PC-3 (cell line): ENCODE measurements at regions not wholly inside any gene's neighbourhood (a gene's known extent, or its start where the extent isn't known, plus 50 kb on each side); places are given as distances from the start of the nearest gene placed in this dataset.

ENCODE experiments used
- ATAC-seq: fragments of 200-7000 bp; cut with Tn5 transposase; 2 replicates; pipeline ENCODE4 v1.9.1; 2020; ENCODE audit warnings: mild to moderate bottlenecking, moderate library complexity
- BruUV-seq: library from RNA; stranded (reverse); fragments of 400-500 nt; replicated peaks from 2 replicates; lab custom pipeline; 2021; lab: Mats Ljungman, UMichigan
- CTCF ChIA-PET: fragments of 300-600 bp; sonication (Branson Sonifier 250); formaldehyde crosslinking; loops from one replicate; lab custom pipeline; 2022; ENCODE audit warnings: antibody characterized with exemption; lab: Charles Lee
- POLR2A ChIA-PET: fragments of 300-600 bp; sonication (Branson Sonifier 250); formaldehyde crosslinking; loops from one replicate; lab custom pipeline; 2022; ENCODE audit warnings: antibody characterized with exemption; ENCODE audit not compliant: unreplicated experiment; lab: Charles Lee
- DNase-seq: peaks from one replicate; pipeline ENCODE4 v3.0.0-alpha.2; 2015
- H2AFZ ChIP-seq: fragments of 300-600 bp; sonication (generic); 2 replicates; pipeline ENCODE4 v1.6.0; 2016; ENCODE audit warnings: antibody characterized with exemption, low read length
- H3F3A ChIP-seq: fragments of 300-600 bp; sonication (generic); one replicate; pipeline ENCODE4 v1.6.0; 2017; ENCODE audit warnings: antibody characterized with exemption, low read length, control low read depth, mild to moderate bottlenecking; ENCODE audit not compliant: unreplicated experiment
- H3K27ac ChIP-seq: fragments of 300-600 bp; sonication (generic); 2 replicates; pipeline ENCODE4 v1.5.1; 2016; ENCODE audit warnings: mild to moderate bottlenecking, low read length
- H3K27me3 ChIP-seq: fragments of 300-600 bp; sonication (generic); 2 replicates; pipeline ENCODE4 v1.6.1; 2016; ENCODE audit warnings: low read length, mixed read lengths
- H3K36me3 ChIP-seq: fragments of 300-600 bp; sonication (generic); 2 replicates; pipeline ENCODE4 v1.6.1; 2016; ENCODE audit warnings: low read depth, mixed run types, low read length, mixed read lengths
- H3K4me1 ChIP-seq: fragments of 300-600 bp; sonication (generic); 2 replicates; pipeline ENCODE4 v1.5.1; 2016; ENCODE audit warnings: low read length; ENCODE audit not compliant: insufficient read depth
- H3K4me2 ChIP-seq: fragments of 300-600 bp; sonication (generic); 2 replicates; pipeline ENCODE4 v1.6.0; 2016; ENCODE audit warnings: low read length
- H3K4me3 ChIP-seq: fragments of 300-600 bp; sonication (generic); 2 replicates; pipeline ENCODE4 v1.5.1; 2016; ENCODE audit warnings: mild to moderate bottlenecking, low read length, mixed read lengths
- H3K79me2 ChIP-seq: fragments of 300-600 bp; sonication (generic); 2 replicates; pipeline ENCODE4 v1.6.1; 2017; ENCODE audit warnings: low read length, mixed read lengths
- H3K9ac ChIP-seq: fragments of 300-600 bp; sonication (generic); 2 replicates; pipeline ENCODE4 v1.6.0; 2016; ENCODE audit warnings: mild to moderate bottlenecking, low read length
- H3K9me2 ChIP-seq: fragments of 300-600 bp; sonication (generic); replicated peaks from 2 replicates; pipeline ENCODE4 v1.6.1; 2016; ENCODE audit warnings: mixed run types, low read length, mixed read lengths
- H3K9me3 ChIP-seq: fragments of 300-600 bp; sonication (generic); 2 replicates; pipeline ENCODE4 v1.6.1; 2016; ENCODE audit warnings: low read length, mixed read lengths
- H4K20me1 ChIP-seq: fragments of 300-600 bp; sonication (generic); 2 replicates; pipeline ENCODE4 v1.6.1; 2016; ENCODE audit warnings: low read length, mixed read lengths
- EZH2 ChIP-seq: fragments of 300-600 bp; sonication (generic); IDR thresholded peaks from one replicate; pipeline ENCODE4 v1.6.1; 2017; ENCODE audit warnings: antibody characterized with exemption, mild to moderate bottlenecking, low read length; ENCODE audit not compliant: unreplicated experiment
- EZH2phosphoT487 ChIP-seq: fragments of 300-600 bp; sonication (generic); IDR thresholded peaks from 2 replicates; pipeline ENCODE4 v1.6.1; 2018; ENCODE audit warnings: mild to moderate bottlenecking, antibody characterized with exemption, low read length, borderline replicate concordance
- intact Hi-C: fragments of 100-400 bp; cut with micrococcal nuclease; formaldehyde crosslinking; loops from 2 replicates; pipeline ENCODE4 v1.9.0; 2023
- TF ChIP-seq, protein P1 (sequence below): fragments of 300-600 bp; sonication (generic); conservative IDR thresholded peaks from 2 replicates; pipeline ENCODE4 v1.5.1; 2017; ENCODE audit warnings: antibody characterized with exemption, low read depth, mild to moderate bottlenecking, low read length

DNA sequence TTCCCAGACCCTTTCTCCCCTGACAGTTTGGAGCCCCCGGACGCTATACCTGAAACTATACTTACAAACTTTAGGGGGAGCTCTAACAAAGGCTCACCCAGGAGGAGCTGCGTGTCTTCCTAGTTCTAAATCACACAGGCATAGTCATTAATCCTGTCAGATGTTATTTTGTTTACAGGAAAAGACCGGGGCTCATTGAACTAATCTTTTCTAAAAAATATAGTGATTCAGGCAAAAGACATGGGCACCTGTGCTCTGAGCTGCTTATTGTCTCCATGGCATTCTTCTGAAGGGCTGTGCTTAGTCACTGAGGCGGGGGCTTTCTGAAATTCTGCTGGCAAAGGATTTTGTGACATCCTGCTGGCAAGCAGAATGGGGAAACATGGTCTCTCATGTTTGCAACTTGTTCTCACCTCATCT lies 1577.0 kb downstream of the NCAM2 start:
- H2AFZ ChIP-seq, result peak overlapping the region; percentile 86
- H3K79me2 ChIP-seq, result no peaks in the 10 kb centered on the region
- H3F3A ChIP-seq, result no peaks in the 10 kb centered on the region
- peak overlapping the region; percentile 57 for H3K4me2 ChIP-seq
- ATAC-seq (peak; percentile 85), DNase-seq (peak; percentile 47)
- H3K4me1 ChIP-seq, result no peaks in the 10 kb centered on the region
- H3K4me3 ChIP-seq, result peak overlapping the region; percentile 43
- CTCF ChIA-PET, result interaction anchor here (0.5 to 1.0 kb wide), 5 partner anchors 42 to 443 kb away, joined by 3 to 4 read pairs (median 3); no protein-coding TSS in a partner anchor
- 0 out of 2 replicates have a peak overlapping the region, but pooled peaks have one; percentile 0 for H3K9ac ChIP-seq
- H3K36me3 ChIP-seq, result no peaks in the 10 kb centered on the region
- H4K20me1 ChIP-seq, result no peaks in the 10 kb centered on the region
- H3K27me3 ChIP-seq, result no peaks in the 10 kb centered on the region
- no peaks in the 10 kb centered on the region for H3K9me3 ChIP-seq
- POLR2A ChIA-PET, result no interaction called here
- TF ChIP-seq, protein P1, sequence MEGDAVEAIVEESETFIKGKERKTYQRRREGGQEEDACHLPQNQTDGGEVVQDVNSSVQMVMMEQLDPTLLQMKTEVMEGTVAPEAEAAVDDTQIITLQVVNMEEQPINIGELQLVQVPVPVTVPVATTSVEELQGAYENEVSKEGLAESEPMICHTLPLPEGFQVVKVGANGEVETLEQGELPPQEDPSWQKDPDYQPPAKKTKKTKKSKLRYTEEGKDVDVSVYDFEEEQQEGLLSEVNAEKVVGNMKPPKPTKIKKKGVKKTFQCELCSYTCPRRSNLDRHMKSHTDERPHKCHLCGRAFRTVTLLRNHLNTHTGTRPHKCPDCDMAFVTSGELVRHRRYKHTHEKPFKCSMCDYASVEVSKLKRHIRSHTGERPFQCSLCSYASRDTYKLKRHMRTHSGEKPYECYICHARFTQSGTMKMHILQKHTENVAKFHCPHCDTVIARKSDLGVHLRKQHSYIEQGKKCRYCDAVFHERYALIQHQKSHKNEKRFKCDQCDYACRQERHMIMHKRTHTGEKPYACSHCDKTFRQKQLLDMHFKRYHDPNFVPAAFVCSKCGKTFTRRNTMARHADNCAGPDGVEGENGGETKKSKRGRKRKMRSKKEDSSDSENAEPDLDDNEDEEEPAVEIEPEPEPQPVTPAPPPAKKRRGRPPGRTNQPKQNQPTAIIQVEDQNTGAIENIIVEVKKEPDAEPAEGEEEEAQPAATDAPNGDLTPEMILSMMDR, result peak; percentile 75
- TF ChIP-seq EZH2 (no peak), EZH2phosphoT487 (no peak)
- intact Hi-C loops, result loop anchor here (2.0 to 10.0 kb wide), 4 partner anchors 218 to 817 kb away; no protein-coding TSS in a partner anchor
- H3K9me2 ChIP-seq, result no peaks in the 10 kb centered on the region
- H3K27ac ChIP-seq, result no peak overlapping the region
- no TSS peak for BruUV-seq

DNA sequence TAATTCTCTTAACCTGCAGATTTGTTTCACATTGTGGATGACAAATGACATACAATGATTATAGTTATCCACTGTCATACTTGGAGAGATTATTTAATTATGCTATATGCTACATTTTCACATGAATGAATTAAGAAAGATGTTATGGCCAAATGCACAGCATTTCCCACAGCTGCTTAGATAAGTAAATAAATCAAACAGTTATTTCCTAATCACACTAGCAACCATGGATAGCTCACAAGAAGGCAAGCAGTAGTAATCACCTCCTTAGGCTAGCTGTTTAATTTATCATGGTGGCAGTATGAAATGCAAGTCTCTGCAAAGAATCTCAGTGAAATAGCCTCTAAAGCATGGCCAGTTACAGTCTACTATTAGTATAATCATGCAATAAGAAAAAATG lies 1581.5 kb downstream of the NCAM2 start:
- no peaks in the 10 kb centered on the region for H3F3A ChIP-seq
- H3K4me1 ChIP-seq, result no peaks in the 10 kb centered on the region
- H3K9ac ChIP-seq, result no peak overlapping the region
- H3K4me2 ChIP-seq, result no peak overlapping the region
- ATAC-seq (no peak), DNase-seq (no peak)
- no peaks in the 10 kb centered on the region for H3K9me2 ChIP-seq
- H3K27ac ChIP-seq, result no peak overlapping the region
- BruUV-seq, result no TSS peak
- no peaks in the 10 kb centered on the region for H4K20me1 ChIP-seq
- no peak for TF ChIP-seq EZH2phosphoT487
- no peak for TF ChIP-seq EZH2
- TF ChIP-seq, protein P1, result no peak
- H3K9me3 ChIP-seq, result no peaks in the 10 kb centered on the region
- no peak overlapping the region for H2AFZ ChIP-seq
- H3K36me3 ChIP-seq, result no peaks in the 10 kb centered on the region
- POLR2A ChIA-PET, result no interaction called here
- intact Hi-C loops, result loop anchor here (5.0 to 10.0 kb wide), 3 partner anchors 435 to 813 kb away; no protein-coding TSS in a partner anchor
- H3K27me3 ChIP-seq, result no peaks in the 10 kb centered on the region
- no peaks in the 10 kb centered on the region for H3K79me2 ChIP-seq
- CTCF ChIA-PET, result no interaction called here
- no peak overlapping the region for H3K4me3 ChIP-seq

- no TSS peak for BruUV-seq
- TF ChIP-seq EZH2phosphoT487 (no peak), EZH2 (no peak)
- TF ChIP-seq, protein P1, result no peak
- Histone ChIP-seq H3K9me3 (no peaks in the 10 kb centered on the region), H3K27ac (no peak overlapping the region), H3K27me3 (no peaks in the 10 kb centered on the region), H3K9ac (no peak overlapping the region), H2AFZ (no peak overlapping the region), H3K36me3 (no peaks in the 10 kb centered on the region), H3K4me2 (no peak overlapping the region), H3K79me2 (no peaks in the 10 kb centered on the region), H4K20me1 (no peaks in the 10 kb centered on the region), H3K4me3 (no peak overlapping the region), H3K9me2 (no peaks in the 10 kb centered on the region), H3K4me1 (no peaks in the 10 kb centered on the region), H3F3A (no peaks in the 10 kb centered on the region)
- ChIA-PET CTCF (no interaction called here), POLR2A (no interaction called here)
- intact Hi-C loops, result no loop called here
- ATAC-seq, result peak; percentile 20; the same call in 1 of the 2 replicates
- no peak for DNase-seq
Measured at GRCh38 chr21:22582026-22582425, 1583.8 kb downstream of the NCAM2 start.
